GM10248 (cell line): ENCODE measurements at regions not wholly inside any gene's neighbourhood (a gene's known extent, or its start where the extent isn't known, plus 50 kb on each side); places are given as distances from the start of the nearest gene placed in this dataset.

Experiments used
- CTCF ChIA-PET: fragments of 300-600 bp; sonication (Branson Sonifier 250); formaldehyde crosslinking; extraction: SDS; loops from one replicate; lab custom pipeline; 2021; ENCODE audit warnings: antibody characterized with exemption; lab: Yijun Ruan, JAX
- POLR2A ChIA-PET: fragments of 350-650 bp; sonication (Branson Sonifier 250); formaldehyde crosslinking; extraction: SDS; loops from one replicate; lab custom pipeline; 2020; ENCODE audit warnings: antibody characterized with exemption; lab: Yijun Ruan, JAX
- DNase-seq: peaks from one replicate; pipeline ENCODE4 v3.0.0; 2012; ENCODE audit errors: extremely low spot score
- TF ChIP-seq, protein P1 (sequence below): IDR thresholded peaks from 2 replicates; pipeline ENCODE4 v1.5.1; 2012; ENCODE audit warnings: mild to moderate bottlenecking, low read depth; ENCODE audit errors: extremely low read depth, missing control alignments, control extremely low read depth

DNA sequence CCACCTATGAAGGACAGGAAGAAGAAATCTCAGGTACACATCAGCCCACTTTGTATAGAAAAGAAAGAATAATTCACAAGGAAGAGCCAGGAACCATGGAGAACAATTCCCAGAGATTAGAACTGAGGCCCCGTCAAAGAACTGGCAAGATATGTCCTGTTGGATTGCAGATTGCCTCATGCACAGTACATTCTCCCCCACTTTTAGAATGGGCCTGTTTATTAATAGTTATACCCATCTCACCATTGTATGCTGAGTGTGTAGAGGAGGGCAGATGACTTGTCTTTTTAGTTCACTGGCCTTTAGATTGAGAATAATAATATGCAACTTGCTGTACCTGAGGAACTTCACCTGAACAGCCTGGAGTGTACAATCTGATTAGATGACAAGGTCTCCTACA is 315.6 kb upstream of the HAND2 start:
- ChIA-PET POLR2A (no interaction called here), CTCF (interaction anchor here (1.2 kb wide), 1 partner anchor 17 kb away, joined by 4 read pairs; no protein-coding TSS in a partner anchor)
- TF ChIP-seq, protein P1, sequence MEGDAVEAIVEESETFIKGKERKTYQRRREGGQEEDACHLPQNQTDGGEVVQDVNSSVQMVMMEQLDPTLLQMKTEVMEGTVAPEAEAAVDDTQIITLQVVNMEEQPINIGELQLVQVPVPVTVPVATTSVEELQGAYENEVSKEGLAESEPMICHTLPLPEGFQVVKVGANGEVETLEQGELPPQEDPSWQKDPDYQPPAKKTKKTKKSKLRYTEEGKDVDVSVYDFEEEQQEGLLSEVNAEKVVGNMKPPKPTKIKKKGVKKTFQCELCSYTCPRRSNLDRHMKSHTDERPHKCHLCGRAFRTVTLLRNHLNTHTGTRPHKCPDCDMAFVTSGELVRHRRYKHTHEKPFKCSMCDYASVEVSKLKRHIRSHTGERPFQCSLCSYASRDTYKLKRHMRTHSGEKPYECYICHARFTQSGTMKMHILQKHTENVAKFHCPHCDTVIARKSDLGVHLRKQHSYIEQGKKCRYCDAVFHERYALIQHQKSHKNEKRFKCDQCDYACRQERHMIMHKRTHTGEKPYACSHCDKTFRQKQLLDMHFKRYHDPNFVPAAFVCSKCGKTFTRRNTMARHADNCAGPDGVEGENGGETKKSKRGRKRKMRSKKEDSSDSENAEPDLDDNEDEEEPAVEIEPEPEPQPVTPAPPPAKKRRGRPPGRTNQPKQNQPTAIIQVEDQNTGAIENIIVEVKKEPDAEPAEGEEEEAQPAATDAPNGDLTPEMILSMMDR = no peak
- DNase-seq = no peak

DNA sequence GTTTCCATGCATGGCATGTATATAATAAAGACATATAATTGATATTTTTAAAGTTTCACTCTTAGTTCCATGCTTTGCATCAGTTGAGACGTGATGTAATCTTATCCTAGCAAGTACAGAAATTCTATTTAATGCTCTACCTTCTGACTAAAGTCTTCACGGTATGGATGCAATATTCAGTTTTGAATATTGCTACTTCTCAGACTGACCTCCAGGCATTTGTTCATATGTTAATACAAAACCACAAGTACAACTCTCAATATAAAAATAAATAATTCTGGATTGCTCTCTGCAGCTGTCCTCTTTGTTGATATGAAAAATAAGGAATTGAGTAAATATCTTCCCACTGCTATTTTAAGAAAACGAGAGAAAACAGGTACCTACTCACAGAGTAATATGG is 309.8 kb upstream of the HAND2 start:
- ChIA-PET POLR2A (no interaction called here), CTCF (no interaction called here)
- TF ChIP-seq, protein P1 = no peak
- no peak for DNase-seq

DNA sequence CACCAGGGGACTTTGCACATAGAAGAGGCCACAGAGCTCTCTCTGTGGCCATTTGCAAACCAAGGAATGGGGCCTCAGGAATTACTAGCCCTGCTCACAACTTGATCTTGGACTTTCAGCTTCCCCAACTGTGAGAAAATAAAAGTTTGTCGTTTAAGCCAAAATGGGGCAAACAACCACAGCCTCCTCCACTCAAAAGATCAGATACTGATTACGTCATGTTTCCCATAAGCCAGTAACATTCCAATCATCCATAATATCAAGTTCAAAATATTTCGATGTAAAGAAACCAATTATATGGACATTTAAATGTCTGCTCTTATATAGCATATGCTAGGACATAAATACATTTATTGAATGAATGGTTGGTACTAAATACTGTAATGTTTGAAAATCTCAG is 307.5 kb upstream of the HAND2 start:
- POLR2A ChIA-PET = no interaction called here
- CTCF ChIA-PET = interaction anchor here (0.6 kb wide), 1 partner anchor 13 kb away, joined by 3 read pairs; no protein-coding TSS in a partner anchor
- TF ChIP-seq, protein P1 = no peak
- DNase-seq = no peak

DNA sequence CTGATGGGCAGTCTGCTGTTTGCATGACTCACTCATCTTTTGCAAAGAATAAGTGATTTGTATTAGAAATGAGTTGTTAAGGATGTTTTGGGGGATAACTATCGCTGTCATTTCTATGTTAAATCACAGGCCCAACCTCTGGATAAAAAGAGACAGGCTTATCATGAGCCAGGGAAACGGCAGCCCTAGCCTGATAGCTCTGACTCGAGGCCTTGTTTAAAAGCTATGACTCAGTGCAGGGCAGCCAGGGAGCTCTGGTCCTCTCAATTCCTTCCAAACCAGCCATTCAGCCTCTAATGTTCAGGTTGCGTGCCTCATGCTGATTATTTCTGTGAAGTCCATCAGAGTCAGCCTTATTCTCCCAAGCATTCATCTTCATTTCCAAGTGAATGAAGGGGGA is 305.9 kb upstream of the HAND2 start:
- ChIA-PET POLR2A (no interaction called here), CTCF (no interaction called here)
- DNase-seq = no peak
- TF ChIP-seq, protein P1 = no peak

DNA sequence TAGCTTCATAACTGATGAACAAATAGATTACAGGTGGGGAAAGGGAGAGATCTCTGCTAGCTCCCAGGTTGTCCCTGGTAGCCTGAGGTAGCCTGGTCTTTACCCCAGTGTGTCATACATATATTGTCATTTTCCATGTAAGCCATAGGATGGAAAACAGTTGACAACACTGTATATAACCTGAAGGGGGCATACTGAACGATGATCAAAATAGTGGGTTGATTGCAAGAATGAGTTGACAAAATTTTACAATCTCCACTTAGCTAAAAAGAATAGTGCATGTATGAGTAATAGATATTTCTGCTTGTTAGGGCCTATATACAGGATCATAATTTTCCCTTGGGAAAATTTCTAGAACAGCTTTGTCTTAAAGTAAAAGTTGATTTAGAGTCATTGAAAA is 304.1 kb upstream of the HAND2 start:
- no peak for DNase-seq
- TF ChIP-seq, protein P1 = no peak
- CTCF ChIA-PET = no interaction called here
- POLR2A ChIA-PET = no interaction called here

DNA sequence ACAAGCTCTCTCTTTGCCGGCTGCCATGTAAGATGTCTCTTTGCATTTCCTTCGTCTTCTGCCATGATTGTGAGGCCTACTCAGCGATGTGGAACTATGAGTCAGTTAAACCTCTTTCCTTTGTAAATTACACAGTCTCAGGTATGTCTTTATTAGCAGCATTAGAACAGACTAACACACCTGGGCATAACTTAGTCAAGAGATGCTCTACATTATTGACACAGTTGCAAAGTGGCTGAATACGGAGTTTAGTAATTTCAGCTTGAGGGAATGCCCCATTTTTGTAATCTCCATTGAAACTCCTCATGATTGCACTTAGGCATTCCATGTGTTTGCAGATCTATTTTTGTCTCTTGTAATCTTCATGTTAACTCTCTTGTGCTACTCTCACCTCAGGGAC is 299.5 kb upstream of the HAND2 start:
- CTCF ChIA-PET = no interaction called here
- no peak for DNase-seq
- POLR2A ChIA-PET = no interaction called here
- TF ChIP-seq, protein P1 = no peak

DNA sequence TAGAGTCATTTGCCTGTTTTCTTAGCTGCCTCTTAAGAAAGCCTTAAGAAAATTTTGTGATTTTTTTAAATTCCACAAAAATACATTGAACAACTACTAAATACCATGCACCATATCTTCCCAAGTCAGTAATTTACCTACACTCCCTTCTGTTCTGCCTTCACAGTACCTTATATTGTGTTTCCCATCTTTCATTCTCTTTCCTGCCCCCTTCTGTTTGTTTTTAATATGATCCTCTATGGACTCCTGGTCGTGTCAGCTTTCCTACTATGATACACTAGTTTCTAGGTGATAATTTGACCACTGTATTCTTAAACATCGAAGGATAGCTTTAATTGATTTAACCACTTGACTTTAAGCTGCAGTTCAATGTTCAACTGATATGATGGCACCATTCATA is 297.7 kb upstream of the HAND2 start:
- POLR2A ChIA-PET = no interaction called here
- TF ChIP-seq, protein P1 = no peak
- CTCF ChIA-PET = no interaction called here
- DNase-seq = no peak
